ENCODE measurements at regions not wholly inside any gene's neighbourhood (a gene's known extent, or its start where the extent isn't known, plus 50 kb on each side); places are given as distances from the start of the nearest gene placed in this dataset.
"Not testable (repeated sequence)": the region's sequence is repeated elsewhere in the genome, so short reads cannot be mapped to it uniquely, and the experiment has no call there.

GRCh38 chr12:31906557-31907301 is 52.5 kb upstream of the RESF1 start:
- peaks cover 1% of the 10 kb centered on the region for H3K4me1 Mint-ChIP-seq (ENCODE audit: low read depth)

GRCh38 chr12:31903025-31903424 is 56.2 kb upstream of the RESF1 start:
- peaks cover 48% of the 10 kb centered on the region for H3K9me3 Mint-ChIP-seq
- H3K36me3 Mint-ChIP-seq (ENCODE audit: low read depth), result peaks cover 42% of the 10 kb centered on the region
- peaks cover 13% of the 10 kb centered on the region for H3K4me1 Mint-ChIP-seq (ENCODE audit: low read depth)
- H3K4me3 Mint-ChIP-seq, result no peak overlapping the region
- DNase-seq (ENCODE audit: low spot score), result no peak
- no peaks in the 10 kb centered on the region for H3K27me3 Mint-ChIP-seq (ENCODE audit: low read depth)
- no peak overlapping the region for H3K27ac Mint-ChIP-seq

More at GRCh38 chr12:31906557-31907301, 52.5 kb upstream of the RESF1 start:
- no peak overlapping the region for H3K4me3 Mint-ChIP-seq
- no peak for DNase-seq (ENCODE audit: low spot score)
- H3K36me3 Mint-ChIP-seq (ENCODE audit: low read depth), result peaks cover 23% of the 10 kb centered on the region
- peaks cover 49% of the 10 kb centered on the region for H3K9me3 Mint-ChIP-seq
- H3K27me3 Mint-ChIP-seq (ENCODE audit: low read depth), result no peaks in the 10 kb centered on the region
- H3K27ac Mint-ChIP-seq, result no peak overlapping the region

GRCh38 chr12:31900271-31900670 is 58.9 kb upstream of the RESF1 start:
- no peak for DNase-seq (ENCODE audit: low spot score)
- Mint-ChIP-seq H3K4me3 (no peak overlapping the region), H3K4me1 (ENCODE audit: low read depth) (peaks cover 31% of the 10 kb centered on the region), H3K27me3 (ENCODE audit: low read depth) (no peaks in the 10 kb centered on the region), H3K9me3 (peaks cover 49% of the 10 kb centered on the region), H3K27ac (no peak overlapping the region), H3K36me3 (ENCODE audit: low read depth) (peaks cover 46% of the 10 kb centered on the region)

- Mint-ChIP-seq H3K27ac (peak overlapping the region; percentile 38), H3K4me3 (no peak overlapping the region), H3K9me3 (peaks cover 51% of the 10 kb centered on the region), H3K36me3 (ENCODE audit: low read depth) (peaks cover 52% of the 10 kb centered on the region), H3K27me3 (ENCODE audit: low read depth) (no peaks in the 10 kb centered on the region), H3K4me1 (ENCODE audit: low read depth) (peaks cover 35% of the 10 kb centered on the region)
- no peak for DNase-seq (ENCODE audit: low spot score)
Measured at GRCh38 chr12:31899109-31899508, 60.1 kb upstream of the RESF1 start.

- peaks cover 57% of the 10 kb centered on the region for H3K9me3 Mint-ChIP-seq
- peak overlapping the region; percentile 99 for H3K27ac Mint-ChIP-seq
- H3K27me3 Mint-ChIP-seq (ENCODE audit: low read depth), result no peaks in the 10 kb centered on the region
- peaks cover 35% of the 10 kb centered on the region for H3K4me1 Mint-ChIP-seq (ENCODE audit: low read depth)
- no peak for DNase-seq (ENCODE audit: low spot score)
- H3K4me3 Mint-ChIP-seq, result peak overlapping the region; percentile 64
- H3K36me3 Mint-ChIP-seq (ENCODE audit: low read depth), result peaks cover 56% of the 10 kb centered on the region
Measured at GRCh38 chr12:31897781-31898503, 61.3 kb upstream of the RESF1 start.

GRCh38 chr12:31897092-31897491 is 62.1 kb upstream of the RESF1 start:
- DNase-seq (ENCODE audit: low spot score); H3K27me3 Mint-ChIP-seq (ENCODE audit: low read depth): not testable (repeated sequence)
- H3K9me3 Mint-ChIP-seq, result peaks cover 61% of the 10 kb centered on the region
- peak overlapping the region; percentile 99 for H3K27ac Mint-ChIP-seq
- peaks cover 60% of the 10 kb centered on the region for H3K36me3 Mint-ChIP-seq (ENCODE audit: low read depth)
- H3K4me3 Mint-ChIP-seq, result peak overlapping the region; percentile 78
- H3K4me1 Mint-ChIP-seq (ENCODE audit: low read depth), result peaks cover 35% of the 10 kb centered on the region

- H3K27me3 Mint-ChIP-seq (ENCODE audit: low read depth), result no peaks in the 10 kb centered on the region
- H3K4me3 Mint-ChIP-seq, result peak overlapping the region; percentile 78
- peak; percentile 89 for DNase-seq (ENCODE audit: low spot score)
- H3K36me3 Mint-ChIP-seq (ENCODE audit: low read depth), result peaks cover 62% of the 10 kb centered on the region
- H3K27ac Mint-ChIP-seq, result peak overlapping the region; percentile 99
- H3K9me3 Mint-ChIP-seq, result peaks cover 62% of the 10 kb centered on the region
- peaks cover 35% of the 10 kb centered on the region for H3K4me1 Mint-ChIP-seq (ENCODE audit: low read depth)
Measured at GRCh38 chr12:31896514-31897039, 62.6 kb upstream of the RESF1 start.

GRCh38 chr12:31895449-31896150 is 63.6 kb upstream of the RESF1 start:
- DNase-seq (ENCODE audit: low spot score), result no peak
- Mint-ChIP-seq H3K9me3 (peaks cover 62% of the 10 kb centered on the region), H3K36me3 (ENCODE audit: low read depth) (peaks cover 69% of the 10 kb centered on the region), H3K27me3 (ENCODE audit: low read depth) (no peaks in the 10 kb centered on the region), H3K4me1 (ENCODE audit: low read depth) (peaks cover 43% of the 10 kb centered on the region), H3K4me3 (peak overlapping the region; percentile 66), H3K27ac (peak overlapping the region; percentile 99)

GRCh38 chr12:31890295-31891285 is 68.6 kb upstream of the RESF1 start:
- peaks cover 26% of the 10 kb centered on the region for H3K4me1 Mint-ChIP-seq (ENCODE audit: low read depth)
- H3K27me3 Mint-ChIP-seq (ENCODE audit: low read depth), result no peaks in the 10 kb centered on the region
- H3K9me3 Mint-ChIP-seq, result peaks cover 61% of the 10 kb centered on the region
- H3K27ac Mint-ChIP-seq, result peak overlapping the region; percentile 85
- DNase-seq (ENCODE audit: low spot score), result peak; percentile 7
- H3K36me3 Mint-ChIP-seq (ENCODE audit: low read depth), result peaks cover 63% of the 10 kb centered on the region
- peak overlapping the region; percentile 42 for H3K4me3 Mint-ChIP-seq

GRCh38 chr12:31887109-31887811 is 72.0 kb upstream of the RESF1 start:
- H3K4me3 Mint-ChIP-seq, result peak overlapping the region; percentile 11
- no peak for DNase-seq (ENCODE audit: low spot score)
- peaks cover 19% of the 10 kb centered on the region for H3K4me1 Mint-ChIP-seq (ENCODE audit: low read depth)
- H3K27me3 Mint-ChIP-seq (ENCODE audit: low read depth), result no peaks in the 10 kb centered on the region
- peak overlapping the region; percentile 33 for H3K27ac Mint-ChIP-seq
- peaks cover 55% of the 10 kb centered on the region for H3K36me3 Mint-ChIP-seq (ENCODE audit: low read depth)
- peaks cover 57% of the 10 kb centered on the region for H3K9me3 Mint-ChIP-seq

GRCh38 chr12:31882682-31883081 is 76.5 kb upstream of the RESF1 start:
- not testable (repeated sequence) for H3K27me3 Mint-ChIP-seq (ENCODE audit: low read depth); H3K4me3 Mint-ChIP-seq; H3K27ac Mint-ChIP-seq; H3K4me1 Mint-ChIP-seq (ENCODE audit: low read depth); DNase-seq (ENCODE audit: low spot score)
- peaks cover 46% of the 10 kb centered on the region for H3K9me3 Mint-ChIP-seq
- H3K36me3 Mint-ChIP-seq (ENCODE audit: low read depth), result peaks cover 44% of the 10 kb centered on the region

- Mint-ChIP-seq H3K4me3 (no peak overlapping the region), H3K9me3 (peaks cover 25% of the 10 kb centered on the region), H3K27ac (no peak overlapping the region), H3K36me3 (ENCODE audit: low read depth) (peaks cover 27% of the 10 kb centered on the region), H3K27me3 (ENCODE audit: low read depth) (no peaks in the 10 kb centered on the region), H3K4me1 (ENCODE audit: low read depth) (peaks cover 8% of the 10 kb centered on the region)
- no peak for DNase-seq (ENCODE audit: low spot score)
Measured at GRCh38 chr12:31880340-31880739, 78.9 kb upstream of the RESF1 start.

All from T-helper 2 cell treated with Interferon-gamma antibody and Interleukin-4, amounts not matched to agents 5 μg/mL and 100 μg/mL, for 36 hours (primary cell).